ENCODE measurements at regions not wholly inside any gene's neighbourhood (a gene's known extent, or its start where the extent isn't known, plus 50 kb on each side); places are given as distances from the start of the nearest gene placed in this dataset.

DNA sequence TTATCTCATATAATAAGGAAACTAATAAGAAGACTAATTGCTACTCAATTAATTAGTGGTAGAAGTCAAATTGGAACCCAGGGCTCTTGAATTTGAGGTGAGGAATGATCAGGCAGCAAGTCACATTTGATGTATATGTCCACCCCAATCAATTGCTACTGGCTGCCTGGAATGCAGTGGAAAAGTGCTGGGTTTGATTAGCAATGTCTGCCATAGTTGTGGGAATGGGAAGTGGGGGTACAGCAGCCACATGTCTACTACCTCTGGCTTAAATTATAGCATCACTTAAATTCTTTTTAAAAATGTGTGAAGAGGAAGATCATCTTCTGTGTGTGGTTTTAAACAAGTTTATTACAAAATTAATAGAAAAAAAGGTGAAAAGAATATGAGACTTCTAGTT lies 50.8 kb upstream of the NAV2 start:
- no peak for TF ChIP-seq JUND (IDR thresholded peaks at IDR 0.05; ENCODE audit: low read depth)

DNA sequence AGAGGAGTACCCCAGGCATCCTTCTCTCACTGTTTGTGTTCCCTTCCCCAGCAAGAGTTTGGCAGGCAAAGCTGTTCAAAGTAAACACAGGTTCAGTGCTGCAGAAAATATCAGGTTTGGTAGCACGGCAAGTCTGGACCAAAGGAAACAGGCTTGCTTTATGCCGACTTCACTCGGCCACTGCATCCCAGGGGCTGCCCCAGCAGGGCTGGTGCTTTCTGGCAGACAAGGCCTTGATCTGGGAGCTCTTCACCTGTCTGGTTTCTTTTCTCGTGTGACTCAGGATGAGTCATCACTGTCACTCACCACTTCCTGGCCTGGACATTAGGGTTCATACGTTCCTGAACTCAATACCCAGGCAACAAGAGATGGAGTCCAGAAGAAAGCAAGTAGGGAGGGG lies 52.6 kb upstream of the NAV2 start:
- in situ Hi-C loops (cut with HindIII; ENCODE audit: low pct_unique_long_range_greater_than_20kb, low sequenced_read_pairs): no loop called here
- DNase-seq (ENCODE audit: low read depth in 1 of 2, low spot score in 1 of 2): peak in 1 of 2 experiments; percentile 26

More for the DNA sequence above, 50.8 kb upstream of the NAV2 start:
- in situ Hi-C loops (cut with HindIII; ENCODE audit: low pct_unique_long_range_greater_than_20kb, low sequenced_read_pairs): no loop called here
- no peak for DNase-seq (ENCODE audit: low read depth in 1 of 2, low spot score in 1 of 2)

DNA sequence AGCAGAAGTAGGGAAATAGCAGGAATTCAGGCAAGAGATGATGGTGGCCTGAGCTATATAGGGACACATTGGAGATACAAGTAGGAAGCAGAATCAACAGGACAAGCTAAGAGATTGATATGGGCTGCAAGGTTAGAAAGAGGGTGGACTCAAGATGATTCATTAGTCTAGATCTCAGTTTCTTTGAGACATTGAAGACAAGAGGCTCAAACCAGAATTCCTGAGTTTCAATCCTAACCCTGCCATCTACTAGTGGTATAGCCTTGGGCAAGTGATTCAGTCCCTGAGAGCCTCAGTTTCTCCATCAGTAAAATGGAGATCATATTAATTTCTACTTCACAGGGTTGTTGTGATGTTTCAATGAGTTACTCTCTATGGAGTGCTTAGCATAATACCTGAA lies 53.1 kb upstream of the NAV2 start:
- TF ChIP-seq JUND (IDR thresholded peaks at IDR 0.05; ENCODE audit: low read depth): no peak
- in situ Hi-C loops (cut with HindIII; ENCODE audit: low pct_unique_long_range_greater_than_20kb, low sequenced_read_pairs): no loop called here
- no peak for DNase-seq (ENCODE audit: low read depth in 1 of 2, low spot score in 1 of 2)

More for the DNA sequence above, 52.6 kb upstream of the NAV2 start:
- no peak for TF ChIP-seq JUND (IDR thresholded peaks at IDR 0.05; ENCODE audit: low read depth)

DNA sequence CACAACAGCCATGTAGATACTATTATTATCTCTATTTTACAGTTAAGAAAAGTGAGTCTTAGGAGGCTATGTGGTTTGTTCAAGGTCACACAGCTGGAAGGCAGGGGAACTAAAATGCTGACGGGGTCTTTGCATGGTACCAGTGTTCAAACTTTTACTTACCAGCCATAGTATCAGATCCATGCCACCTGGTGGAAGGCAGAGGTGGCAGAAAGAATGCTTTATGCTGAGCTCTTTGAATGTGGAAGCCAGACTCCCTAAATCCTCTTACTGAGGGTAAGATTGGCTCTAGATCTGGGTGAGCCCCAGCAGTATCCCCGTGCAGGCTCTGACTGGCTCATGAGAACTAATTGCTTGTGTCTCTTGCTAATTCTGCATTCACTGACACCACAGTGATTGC lies 54.3 kb upstream of the NAV2 start:
- in situ Hi-C loops (cut with HindIII; ENCODE audit: low pct_unique_long_range_greater_than_20kb, low sequenced_read_pairs): no loop called here
- TF ChIP-seq JUND (IDR thresholded peaks at IDR 0.05; ENCODE audit: low read depth): no peak
- no peak for DNase-seq (ENCODE audit: low read depth in 1 of 2, low spot score in 1 of 2)

DNA sequence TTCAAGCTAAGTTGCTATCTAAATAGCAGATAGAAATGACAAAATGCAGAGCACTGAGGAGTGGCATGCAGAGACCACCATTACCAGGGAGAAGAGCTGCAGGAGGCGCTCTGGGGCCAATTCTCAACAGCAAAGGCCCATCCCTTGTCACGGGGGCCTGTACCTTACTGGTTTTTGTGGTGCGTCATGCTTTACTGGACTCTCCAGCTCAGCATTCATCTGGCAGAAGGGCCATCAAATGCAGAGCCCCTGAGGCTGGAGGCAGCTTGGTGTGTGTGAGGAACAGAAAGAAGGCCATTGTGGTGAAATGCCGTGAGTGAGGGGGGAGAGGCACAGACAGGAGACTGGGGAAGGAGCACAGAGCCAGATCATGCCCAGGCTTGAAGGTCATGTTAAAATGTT lies 56.5 kb upstream of the NAV2 start:
- TF ChIP-seq JUND (IDR thresholded peaks at IDR 0.05; ENCODE audit: low read depth): no peak
- DNase-seq (ENCODE audit: low read depth in 1 of 2, low spot score in 1 of 2): no peak
- in situ Hi-C loops (cut with HindIII; ENCODE audit: low pct_unique_long_range_greater_than_20kb, low sequenced_read_pairs): no loop called here

DNA sequence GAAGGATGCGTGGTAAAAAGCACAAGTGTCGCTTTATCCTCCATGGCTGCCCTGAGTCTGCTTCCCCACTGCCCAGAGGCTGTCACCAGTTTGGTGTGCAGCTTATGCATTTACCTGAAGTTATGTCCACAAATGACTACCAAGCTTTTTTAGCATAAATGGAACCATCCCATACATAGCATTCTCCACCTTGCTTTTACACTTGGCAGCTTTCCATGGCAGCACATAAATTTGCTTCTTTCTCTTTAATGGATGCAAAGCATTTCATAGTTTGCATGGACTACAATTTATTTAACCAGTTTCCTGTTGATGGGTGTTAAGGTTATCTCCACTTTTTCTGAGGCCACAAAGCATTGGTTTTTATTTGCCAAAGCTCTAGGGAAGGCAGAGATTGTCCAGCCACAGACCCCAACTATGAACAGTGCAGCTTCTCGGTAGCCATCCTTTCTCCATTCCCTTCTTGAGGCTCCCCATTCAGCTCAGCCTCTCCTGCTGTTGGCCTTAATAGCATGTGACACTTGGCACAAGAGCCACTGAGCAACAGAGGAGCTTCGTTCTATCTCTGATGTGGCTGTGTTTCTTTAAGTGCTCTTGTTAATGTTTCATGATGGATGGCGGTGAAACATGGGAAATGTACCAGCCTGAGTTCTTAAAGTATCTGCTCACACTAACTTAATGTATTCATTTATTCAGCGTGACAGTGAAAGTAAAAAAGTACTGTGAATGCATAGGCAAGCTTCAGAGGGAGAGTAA lies 59.8 kb upstream of the NAV2 start:
- in situ Hi-C loops (cut with HindIII; ENCODE audit: low pct_unique_long_range_greater_than_20kb, low sequenced_read_pairs): no loop called here
- no peak for DNase-seq (ENCODE audit: low read depth in 1 of 2, low spot score in 1 of 2)

DNA sequence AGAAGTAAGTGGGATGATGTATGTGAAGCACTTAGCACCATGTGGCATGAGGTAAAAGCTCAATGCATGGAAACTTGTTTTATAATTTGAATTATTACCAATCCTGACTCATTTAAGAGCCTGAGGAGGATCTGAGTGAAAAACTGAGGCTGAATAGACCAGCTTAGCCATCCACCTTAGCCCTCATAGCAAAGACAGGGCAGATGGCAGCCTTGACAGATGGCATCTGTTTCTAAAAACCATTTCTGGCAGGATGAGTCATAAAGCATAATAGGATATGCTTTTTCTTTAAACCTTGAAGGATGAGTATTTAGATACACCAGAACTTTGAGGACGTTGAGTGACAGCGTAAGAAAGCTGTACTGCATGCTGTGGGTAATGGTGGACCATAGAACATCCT lies 61.0 kb upstream of the NAV2 start:
- in situ Hi-C loops (cut with HindIII; ENCODE audit: low pct_unique_long_range_greater_than_20kb, low sequenced_read_pairs): no loop called here
- DNase-seq (ENCODE audit: low read depth in 1 of 2, low spot score in 1 of 2): no peak
- TF ChIP-seq JUND (IDR thresholded peaks at IDR 0.05; ENCODE audit: low read depth): no peak

More for the DNA sequence above, 59.8 kb upstream of the NAV2 start:
- no peak for TF ChIP-seq JUND (IDR thresholded peaks at IDR 0.05; ENCODE audit: low read depth)

DNA sequence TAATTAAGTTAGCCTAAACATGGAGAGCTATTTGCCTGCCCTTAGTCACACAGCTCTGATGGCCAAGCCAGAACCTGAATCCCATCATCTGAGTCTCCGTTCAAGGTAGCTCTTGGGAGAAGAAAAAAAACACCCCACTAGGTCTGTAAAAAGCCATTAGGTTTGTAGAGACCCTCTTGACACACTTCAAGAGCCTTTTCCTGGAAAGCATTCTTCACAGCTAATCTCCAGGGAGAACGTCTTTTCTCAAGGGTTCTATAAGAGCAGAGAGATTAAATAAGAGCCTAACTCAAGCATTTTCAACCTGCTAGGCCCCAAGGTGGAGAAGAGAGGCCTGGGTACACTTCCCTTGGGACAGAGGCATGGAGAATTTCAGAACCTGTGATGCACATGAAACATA lies 61.6 kb upstream of the NAV2 start:
- in situ Hi-C loops (cut with HindIII; ENCODE audit: low pct_unique_long_range_greater_than_20kb, low sequenced_read_pairs): no loop called here
- no peak for DNase-seq (ENCODE audit: low read depth in 1 of 2, low spot score in 1 of 2)

DNA sequence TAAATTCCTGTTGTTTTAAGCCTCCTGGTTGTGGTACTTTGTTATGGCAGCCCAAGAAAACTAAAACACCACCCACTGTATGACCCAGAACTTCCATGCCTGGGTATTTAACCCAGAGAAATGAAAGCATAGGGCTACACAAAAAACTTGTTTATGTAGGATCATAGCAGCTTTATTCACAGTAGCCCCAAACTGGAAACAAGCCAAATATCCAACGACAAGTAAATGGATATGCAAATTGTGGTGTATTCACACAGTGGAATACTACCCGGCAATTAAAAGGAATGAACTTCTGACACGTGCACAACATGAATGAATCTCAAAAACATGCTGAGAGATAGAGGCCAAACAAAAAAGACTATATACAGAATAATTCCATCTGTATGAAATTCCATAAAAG lies 62.2 kb upstream of the NAV2 start:
- in situ Hi-C loops (cut with HindIII; ENCODE audit: low pct_unique_long_range_greater_than_20kb, low sequenced_read_pairs): no loop called here

More for the DNA sequence above, 61.6 kb upstream of the NAV2 start:
- TF ChIP-seq JUND (IDR thresholded peaks at IDR 0.05; ENCODE audit: low read depth): no peak

DNA sequence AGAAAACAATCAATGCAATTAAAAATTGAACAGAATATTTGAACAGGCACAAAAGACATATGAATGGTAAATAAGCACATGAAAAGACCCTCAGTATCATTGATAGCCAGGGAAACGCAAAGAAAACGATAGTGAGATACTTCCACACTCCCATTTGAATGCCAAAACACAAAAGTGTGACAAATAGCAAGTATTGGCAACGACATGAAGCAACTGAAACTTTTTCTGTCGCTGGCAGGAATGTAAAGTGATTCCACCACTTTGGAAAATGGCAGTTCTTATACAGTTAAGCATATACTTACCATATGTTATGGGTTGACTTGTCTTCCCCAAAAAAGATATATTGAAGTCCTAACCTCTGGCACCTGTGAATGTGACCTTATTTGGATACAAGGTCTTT lies 62.9 kb upstream of the NAV2 start:
- in situ Hi-C loops (cut with HindIII; ENCODE audit: low pct_unique_long_range_greater_than_20kb, low sequenced_read_pairs): no loop called here
- no peak for DNase-seq (ENCODE audit: low read depth in 1 of 2, low spot score in 1 of 2)
- TF ChIP-seq JUND (IDR thresholded peaks at IDR 0.05; ENCODE audit: low read depth): no peak

More for the DNA sequence above, 62.2 kb upstream of the NAV2 start:
- no peak for TF ChIP-seq JUND (IDR thresholded peaks at IDR 0.05; ENCODE audit: low read depth)
- no peak for DNase-seq (ENCODE audit: low read depth in 1 of 2, low spot score in 1 of 2)

DNA sequence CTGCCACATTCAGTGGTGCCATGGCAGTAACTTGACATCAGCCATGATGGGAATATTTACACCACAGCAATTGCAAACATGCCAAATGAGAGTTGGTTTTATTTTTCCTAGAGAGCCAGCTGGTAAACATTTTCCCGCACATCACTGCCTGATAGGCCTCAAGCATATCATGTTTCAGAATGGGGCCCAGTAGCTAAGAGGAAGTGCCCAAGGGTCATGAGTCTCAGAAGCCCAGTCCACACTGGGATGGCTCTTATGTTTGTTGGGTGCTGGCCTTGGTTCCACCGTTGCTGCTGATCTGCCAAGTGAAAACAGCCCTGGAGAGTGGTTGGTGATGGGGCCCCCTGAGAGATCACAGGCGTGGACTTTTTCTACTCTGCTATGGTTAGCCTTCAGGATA lies 64.3 kb upstream of the NAV2 start:
- TF ChIP-seq JUND (IDR thresholded peaks at IDR 0.05; ENCODE audit: low read depth): no peak
- no peak for DNase-seq (ENCODE audit: low read depth in 1 of 2, low spot score in 1 of 2)
- in situ Hi-C loops (cut with HindIII; ENCODE audit: low pct_unique_long_range_greater_than_20kb, low sequenced_read_pairs): no loop called here

DNA sequence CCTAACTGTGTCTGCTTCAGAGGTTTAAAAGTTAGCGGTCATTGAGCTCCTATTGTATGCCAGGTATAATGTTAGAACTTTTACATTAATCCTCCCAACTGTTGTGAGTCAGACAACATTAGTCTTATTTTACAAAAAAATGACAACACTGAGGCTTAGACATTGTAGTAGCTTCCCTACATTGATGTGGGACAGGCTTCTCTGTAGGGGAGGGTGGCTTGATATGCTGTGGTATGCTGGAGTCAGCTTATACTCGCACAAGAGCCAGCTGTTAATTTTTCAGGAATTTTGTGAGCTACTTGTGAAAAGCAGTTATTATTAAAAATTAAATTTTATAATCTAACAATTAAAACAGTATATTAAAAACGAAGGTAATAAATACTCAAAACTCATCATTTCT lies 64.8 kb upstream of the NAV2 start:
- DNase-seq (ENCODE audit: low read depth in 1 of 2, low spot score in 1 of 2): no peak
- TF ChIP-seq JUND (IDR thresholded peaks at IDR 0.05; ENCODE audit: low read depth): no peak
- in situ Hi-C loops (cut with HindIII; ENCODE audit: low pct_unique_long_range_greater_than_20kb, low sequenced_read_pairs): no loop called here

DNA sequence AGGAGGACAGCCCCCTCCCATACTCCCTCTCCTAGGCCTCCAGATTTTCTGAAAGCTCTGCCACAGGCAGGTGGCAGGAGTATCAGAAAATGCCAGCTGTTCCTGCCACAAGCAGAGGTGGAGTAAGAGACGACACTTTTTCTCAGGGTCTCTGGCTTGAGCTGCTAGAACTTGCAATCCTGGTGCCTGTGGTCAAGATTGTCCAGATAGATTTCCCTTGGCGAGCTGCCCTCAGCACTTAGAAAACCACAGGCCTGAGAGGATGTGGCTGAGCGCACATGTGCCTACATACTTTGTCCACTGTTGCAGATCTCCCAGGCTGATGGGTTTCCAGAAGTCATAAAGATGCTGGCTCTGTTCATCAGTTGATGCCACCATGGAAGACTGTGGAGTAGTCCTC lies 65.7 kb upstream of the NAV2 start:
- no peak for TF ChIP-seq JUND (IDR thresholded peaks at IDR 0.05; ENCODE audit: low read depth)
- in situ Hi-C loops (cut with HindIII; ENCODE audit: low pct_unique_long_range_greater_than_20kb, low sequenced_read_pairs): no loop called here
- peak in 1 of 2 experiments; percentile 22 for DNase-seq (ENCODE audit: low read depth in 1 of 2, low spot score in 1 of 2)

DNA sequence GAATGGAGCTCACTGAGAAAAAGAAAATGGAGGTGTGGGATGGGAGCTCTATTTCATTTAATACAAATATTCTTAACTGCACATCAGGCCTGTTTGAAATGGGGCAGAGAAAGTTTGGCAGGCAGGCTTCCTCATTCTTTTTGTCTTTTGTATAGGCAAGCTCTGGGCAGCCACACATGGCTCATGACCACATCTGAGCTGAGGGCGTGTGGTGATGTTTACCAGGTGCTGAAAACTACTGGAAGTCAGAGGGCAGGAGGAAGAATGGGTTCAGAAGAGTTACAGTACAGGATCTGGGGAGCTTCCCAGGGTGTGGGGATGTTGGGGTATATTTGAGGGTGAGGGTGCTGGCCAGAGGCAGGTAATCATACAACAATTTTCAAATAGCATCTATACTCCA lies 66.3 kb upstream of the NAV2 start:
- no peak for DNase-seq (ENCODE audit: low read depth in 1 of 2, low spot score in 1 of 2)
- no peak for TF ChIP-seq JUND (IDR thresholded peaks at IDR 0.05; ENCODE audit: low read depth)
- in situ Hi-C loops (cut with HindIII; ENCODE audit: low pct_unique_long_range_greater_than_20kb, low sequenced_read_pairs): no loop called here

Data from T47D (cell line).